Fibroblast of skin of back (primary cell): ENCODE measurements at regions not wholly inside any gene's neighbourhood (a gene's known extent, or its start where the extent isn't known, plus 50 kb on each side); places are given as distances from the start of the nearest gene placed in this dataset.
"Not testable (repeated sequence)": the region's sequence is repeated elsewhere in the genome, so short reads cannot be mapped to it uniquely, and the experiment has no call there.

Experiments
- DNase-seq: peaks from one replicate; pipeline ENCODE4 v3.0.0-alpha.2; 2013

GRCh38 chr1:37323486-37324377 lies 150.6 kb upstream of the ZC3H12A start:
- peak; percentile 2 for DNase-seq

- no peak for DNase-seq
Measured at GRCh38 chr1:37325010-37325409, 149.4 kb upstream of the ZC3H12A start.

GRCh38 chr1:37325509-37326437 lies 148.6 kb upstream of the ZC3H12A start:
- DNase-seq: no peak

GRCh38 chr1:37332126-37332525 lies 142.3 kb upstream of the ZC3H12A start:
- no peak for DNase-seq

- no peak for DNase-seq
Measured at GRCh38 chr1:37338658-37339057, 135.7 kb upstream of the ZC3H12A start.

DNA sequence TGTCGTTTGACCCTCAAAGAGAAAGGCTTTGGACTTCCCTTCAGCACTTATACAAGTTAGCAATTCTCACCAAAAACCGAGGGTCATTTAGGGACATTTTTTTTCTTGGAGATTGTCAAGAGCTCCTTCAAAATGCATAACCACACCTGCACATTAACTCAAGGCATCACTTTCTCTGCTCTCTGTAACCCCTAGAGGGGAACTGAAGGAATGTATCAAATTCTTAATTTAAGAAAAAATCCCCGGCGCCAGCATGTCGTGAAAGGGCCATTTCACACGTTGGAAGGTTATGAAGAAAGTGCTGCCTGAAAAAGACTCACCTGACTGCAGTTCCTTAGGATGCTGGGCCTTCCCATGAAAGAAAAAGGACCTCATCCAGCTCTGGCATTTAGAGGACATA lies 131.6 kb upstream of the ZC3H12A start:
- DNase-seq: no peak

- no peak for DNase-seq
Measured at GRCh38 chr1:37347104-37347649, 127.2 kb upstream of the ZC3H12A start.

- no peak for DNase-seq
Measured at GRCh38 chr1:37353871-37354270, 120.5 kb upstream of the ZC3H12A start.

DNA sequence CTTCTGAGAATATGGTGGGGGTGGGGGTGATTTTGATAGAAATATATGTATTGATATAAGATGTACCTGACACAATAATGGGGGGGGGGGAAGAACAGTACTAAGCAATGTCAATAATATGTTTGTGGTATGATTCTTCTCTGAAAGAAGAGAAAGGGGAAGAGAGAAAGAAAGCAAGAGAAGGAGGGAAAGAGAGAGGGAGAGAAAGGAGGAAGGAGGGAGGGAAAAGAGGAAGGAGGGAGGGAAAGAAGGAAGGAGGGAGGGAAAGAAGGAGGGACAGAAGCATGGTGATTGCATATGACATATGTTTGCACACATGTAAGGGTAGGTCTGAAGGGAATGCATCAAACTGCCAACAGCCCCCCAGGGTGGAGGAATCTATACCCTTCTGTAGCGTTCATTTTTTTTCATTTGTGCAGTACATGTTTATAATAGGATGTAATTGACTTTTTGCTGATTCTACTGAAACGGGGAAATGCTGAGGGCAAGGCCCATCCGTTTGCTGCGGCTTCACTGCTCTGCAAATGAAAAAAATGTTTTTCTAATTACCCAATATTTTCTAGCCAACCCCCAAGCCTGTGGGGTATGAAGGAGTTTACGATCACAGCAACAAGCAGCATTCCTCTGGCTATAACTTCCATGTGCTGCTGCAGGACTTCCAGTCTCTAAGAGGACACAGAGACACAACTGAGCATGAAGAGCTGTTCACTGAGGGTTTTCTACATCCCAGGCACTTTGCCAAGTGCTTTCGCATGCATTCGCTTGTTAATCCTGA lies 119.3 kb upstream of the ZC3H12A start:
- DNase-seq: no peak

DNA sequence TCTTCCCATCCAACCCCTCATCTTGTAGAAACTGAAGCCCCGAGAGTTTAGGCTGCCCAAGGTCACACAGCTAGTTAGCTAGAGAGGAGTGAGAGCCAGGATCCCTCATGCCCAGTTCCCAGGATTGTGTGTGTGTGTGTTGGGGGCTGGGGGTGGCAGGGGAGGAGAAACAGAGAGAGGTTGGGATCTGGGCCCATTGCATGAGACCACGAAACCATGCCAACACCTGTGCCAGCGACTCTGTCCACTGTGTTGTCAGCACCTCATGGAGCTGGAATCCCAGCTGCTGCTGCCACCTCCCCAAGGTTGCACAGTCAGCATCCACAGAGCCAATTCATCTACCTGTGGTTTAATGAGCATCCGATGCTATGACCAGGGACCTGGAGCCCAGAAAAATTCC lies 115.4 kb upstream of the ZC3H12A start:
- DNase-seq: no peak

DNA sequence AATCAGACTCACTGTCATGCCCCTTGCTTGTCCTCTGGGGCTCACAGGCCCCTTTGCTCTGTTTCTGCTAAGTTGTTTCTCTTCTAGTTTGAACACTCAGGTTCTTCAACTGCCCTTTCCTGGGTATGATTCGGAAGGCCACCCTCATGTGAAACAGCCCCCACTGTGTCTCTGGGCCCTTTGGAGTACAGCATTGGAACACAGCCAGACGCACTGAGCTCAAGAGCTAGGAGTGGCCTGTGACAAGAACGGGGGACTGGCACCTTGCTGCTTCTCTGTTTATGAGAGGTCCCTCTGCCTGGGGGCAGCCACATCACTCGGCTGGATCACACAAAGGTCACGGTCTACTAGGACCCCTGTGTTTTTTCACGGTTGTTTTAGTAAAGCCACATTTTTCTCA lies 114.4 kb upstream of the ZC3H12A start:
- DNase-seq: no peak

- DNase-seq: no peak
Measured at GRCh38 chr1:37362594-37363385, 111.6 kb upstream of the ZC3H12A start.

DNA sequence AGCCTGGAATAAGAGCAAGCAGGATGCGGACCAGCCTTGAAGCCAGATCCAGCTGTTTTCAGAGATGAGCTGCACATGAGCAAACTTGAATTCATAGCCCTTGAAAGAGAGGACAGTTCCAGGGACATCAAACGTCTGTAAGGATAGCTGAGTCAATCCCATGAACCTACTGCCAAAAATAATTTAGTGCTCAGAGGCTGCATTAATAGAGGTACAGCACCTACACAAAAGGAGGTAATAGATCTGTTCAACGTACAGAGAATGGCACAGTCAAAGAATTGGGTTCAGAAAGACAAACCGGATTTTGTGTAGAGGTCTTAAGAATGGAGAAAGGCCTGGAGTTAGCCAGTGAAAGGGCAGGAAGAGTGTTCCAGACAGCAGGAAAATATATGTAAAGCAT lies 110.8 kb upstream of the ZC3H12A start:
- DNase-seq: no peak

DNA sequence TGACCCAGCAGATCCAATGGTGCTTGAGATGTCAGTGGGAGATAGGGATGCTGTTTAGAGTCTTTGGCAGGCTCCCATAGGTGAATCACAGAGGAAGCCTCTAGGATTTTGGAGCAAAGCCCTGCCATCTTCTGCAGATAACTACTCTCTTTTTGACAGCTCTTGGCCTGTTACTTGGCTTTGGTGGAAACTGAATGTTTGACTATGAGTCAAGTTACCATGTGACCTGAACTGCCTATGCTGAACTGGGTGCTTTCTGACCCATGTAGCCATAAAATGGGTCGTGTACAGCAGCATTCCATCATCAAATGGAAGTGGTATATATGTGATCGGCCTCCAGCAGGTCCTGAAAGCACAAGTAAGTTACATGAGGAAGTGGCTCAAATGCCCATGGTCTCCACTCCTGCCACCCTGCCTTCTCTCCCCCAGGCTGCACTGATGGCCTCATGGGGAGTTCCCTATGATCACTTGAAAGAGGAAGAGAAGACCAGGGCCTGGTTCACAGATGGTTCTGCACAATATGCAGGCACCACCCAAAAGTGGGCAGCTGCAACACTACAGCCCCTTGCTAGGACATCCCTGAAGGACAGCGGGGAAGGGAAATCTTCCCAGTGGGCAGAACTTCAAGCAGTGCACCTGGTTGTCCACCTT lies 105.6 kb upstream of the ZC3H12A start:
- not testable (repeated sequence) for DNase-seq

DNA sequence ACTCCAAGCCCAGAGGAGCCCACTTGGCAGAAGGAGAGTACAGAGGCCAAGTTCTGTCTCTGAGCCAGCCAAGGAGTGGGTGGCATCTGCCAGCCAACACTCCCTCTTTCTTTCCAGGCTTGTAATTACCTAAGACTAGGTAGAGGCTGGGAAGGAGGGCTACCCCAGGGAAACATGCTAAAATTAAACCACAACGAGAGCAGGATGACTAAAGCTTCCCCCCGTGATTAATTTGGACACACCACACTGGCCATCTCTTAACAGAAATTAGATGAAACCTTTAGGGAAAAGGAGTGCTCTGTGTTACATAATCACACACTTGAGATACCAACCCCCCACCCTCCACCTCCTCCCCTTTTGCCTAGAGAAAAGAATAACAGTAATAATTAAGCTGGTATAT lies 102.1 kb upstream of the ZC3H12A start:
- DNase-seq: no peak

GRCh38 chr1:37372711-37373110 lies 101.7 kb upstream of the ZC3H12A start:
- DNase-seq: no peak

GRCh38 chr1:37373413-37373812 lies 101.0 kb upstream of the ZC3H12A start:
- no peak for DNase-seq

GRCh38 chr1:37380546-37380945 lies 93.8 kb upstream of the ZC3H12A start:
- DNase-seq: not testable (repeated sequence)

DNA sequence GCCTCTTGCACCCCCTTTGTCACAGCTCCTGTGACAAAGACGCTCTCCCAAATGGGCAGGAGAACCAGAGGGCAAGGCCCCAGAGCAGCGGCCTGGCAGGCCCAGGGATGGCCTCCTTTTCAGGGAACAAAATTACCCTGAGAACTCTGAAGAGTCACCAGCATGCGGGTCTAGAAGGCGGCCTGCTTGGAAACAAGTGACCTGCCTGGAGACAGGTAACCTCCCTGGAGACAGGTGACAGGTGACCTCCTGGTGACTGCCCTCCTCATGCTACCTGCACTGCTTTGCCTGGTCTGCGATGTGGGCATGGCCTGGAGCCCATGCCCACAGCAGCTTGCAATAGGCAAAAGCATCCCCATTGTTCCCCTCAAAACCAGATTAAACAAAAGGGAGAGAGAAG lies 86.5 kb upstream of the ZC3H12A start:
- no peak for DNase-seq

DNA sequence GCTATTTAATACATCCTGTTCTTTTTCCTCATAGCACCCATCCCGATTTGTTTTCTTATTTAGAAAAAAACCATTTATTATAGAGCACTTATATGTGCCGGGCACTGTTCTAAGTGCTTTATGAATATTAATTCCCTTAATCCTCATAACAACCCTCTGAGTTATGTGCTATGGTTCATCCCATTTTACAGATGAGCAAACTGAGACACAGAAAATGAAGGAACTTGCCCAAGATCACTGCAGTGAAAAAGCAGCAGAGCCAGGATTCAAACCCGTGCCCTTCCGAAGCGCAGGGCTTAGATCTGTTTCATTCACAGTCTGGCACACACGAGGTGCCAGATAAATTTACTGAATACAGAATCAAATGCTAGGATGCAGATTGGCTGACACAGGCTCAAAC lies 85.1 kb upstream of the ZC3H12A start:
- no peak for DNase-seq
